ENCODE measurements at regions not wholly inside any gene's neighbourhood (a gene's known extent, or its start where the extent isn't known, plus 50 kb on each side); places are given as distances from the start of the nearest gene placed in this dataset.
"Not testable (repeated sequence)": the region's sequence is repeated elsewhere in the genome, so short reads cannot be mapped to it uniquely, and the experiment has no call there.

- not testable (repeated sequence) for DNase-seq
Observed at GRCh38 chr2:37722971-37723370, 51.5 kb upstream of the CDC42EP3 start.

- DNase-seq = no peak
Observed at GRCh38 chr2:37730037-37730818, 58.8 kb upstream of the CDC42EP3 start.

- DNase-seq = not testable (repeated sequence)
Observed at GRCh38 chr2:37732412-37732811, 61.0 kb upstream of the CDC42EP3 start.

- no peak for DNase-seq
Observed at GRCh38 chr2:37733251-37733650, 61.8 kb upstream of the CDC42EP3 start.

GRCh38 chr2:37733955-37734354 is 62.5 kb upstream of the CDC42EP3 start:
- DNase-seq = not testable (repeated sequence)

GRCh38 chr2:37734891-37735523 is 63.6 kb upstream of the CDC42EP3 start:
- not testable (repeated sequence) for DNase-seq

GRCh38 chr2:37735524-37735910 is 64.1 kb upstream of the CDC42EP3 start:
- DNase-seq = peak; percentile 24

- DNase-seq = no peak
Observed at GRCh38 chr2:37737507-37737906, 66.1 kb upstream of the CDC42EP3 start.

GRCh38 chr2:37738266-37738885 is 66.9 kb upstream of the CDC42EP3 start:
- no peak for DNase-seq

- DNase-seq = no peak
Observed at GRCh38 chr2:37739153-37739552, 67.7 kb upstream of the CDC42EP3 start.

GRCh38 chr2:37740164-37740739 is 68.8 kb upstream of the CDC42EP3 start:
- no peak for DNase-seq

- DNase-seq = no peak
Observed at GRCh38 chr2:37742286-37742685, 70.8 kb upstream of the CDC42EP3 start.

GRCh38 chr2:37744010-37744409 is 72.6 kb upstream of the CDC42EP3 start:
- DNase-seq = no peak

GRCh38 chr2:37744961-37745360 is 73.5 kb upstream of the CDC42EP3 start:
- not testable (repeated sequence) for DNase-seq

- DNase-seq = not testable (repeated sequence)
Observed at GRCh38 chr2:37746011-37746410, 74.6 kb upstream of the CDC42EP3 start.

GRCh38 chr2:37746883-37747282 is 75.4 kb upstream of the CDC42EP3 start:
- DNase-seq = no peak

GRCh38 chr2:37748541-37748940 is 77.1 kb upstream of the CDC42EP3 start:
- DNase-seq = no peak

- DNase-seq = not testable (repeated sequence)
Observed at GRCh38 chr2:37750286-37750685, 78.8 kb upstream of the CDC42EP3 start.

GRCh38 chr2:37752766-37753165 is 81.3 kb upstream of the CDC42EP3 start:
- no peak for DNase-seq

- no peak for DNase-seq
Observed at GRCh38 chr2:37753758-37754157, 82.3 kb upstream of the CDC42EP3 start.

GRCh38 chr2:37755961-37756559 is 84.6 kb upstream of the CDC42EP3 start:
- not testable (repeated sequence) for DNase-seq

- DNase-seq = not testable (repeated sequence)
Observed at GRCh38 chr2:37757456-37757855, 86.0 kb upstream of the CDC42EP3 start.

GRCh38 chr2:37758141-37758601 is 86.7 kb upstream of the CDC42EP3 start:
- DNase-seq = not testable (repeated sequence)
